Fibroblast of villous mesenchyme (primary cell): ENCODE measurements at regions not wholly inside any gene's neighbourhood (a gene's known extent, or its start where the extent isn't known, plus 50 kb on each side); places are given as distances from the start of the nearest gene placed in this dataset.

Source experiments
- DNase-seq: peaks from one replicate; pipeline ENCODE4 v3.0.0-alpha.2; 2010; ENCODE audit warnings: low read depth
- H3K4me3 ChIP-seq: 2 replicates; pipeline ENCODE4 v1.5.1; 2011; ENCODE audit warnings: low read depth, mild to moderate bottlenecking, low read length
- CTCF ChIP-seq: IDR thresholded peaks from 2 replicates; pipeline ENCODE4 v1.5.1; 2012; ENCODE audit warnings: low read depth, mild to moderate bottlenecking, low read length; ENCODE audit not compliant: insufficient read depth

DNA sequence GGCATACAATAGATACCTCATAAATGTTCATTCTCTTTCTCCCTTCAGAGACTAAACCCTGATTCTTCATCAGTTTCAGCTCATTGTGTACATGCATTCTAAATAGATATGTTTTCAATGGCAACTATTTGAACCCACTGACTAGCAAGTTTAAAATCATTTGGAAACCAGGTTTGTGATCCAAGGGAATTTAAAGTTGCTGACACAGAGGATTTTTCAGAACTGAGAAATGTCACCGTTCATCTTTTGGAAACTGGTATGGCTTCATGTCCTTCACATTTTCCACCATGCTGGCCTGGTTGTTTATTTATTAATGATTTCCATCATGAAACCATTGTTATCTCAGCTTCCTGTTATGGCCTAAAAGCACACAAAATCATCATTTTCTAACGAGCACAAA is 81.8 kb upstream of the BARHL2 start:
- TF ChIP-seq CTCF = no peak
- H3K4me3 ChIP-seq = no peak overlapping the region
- no peak for DNase-seq

DNA sequence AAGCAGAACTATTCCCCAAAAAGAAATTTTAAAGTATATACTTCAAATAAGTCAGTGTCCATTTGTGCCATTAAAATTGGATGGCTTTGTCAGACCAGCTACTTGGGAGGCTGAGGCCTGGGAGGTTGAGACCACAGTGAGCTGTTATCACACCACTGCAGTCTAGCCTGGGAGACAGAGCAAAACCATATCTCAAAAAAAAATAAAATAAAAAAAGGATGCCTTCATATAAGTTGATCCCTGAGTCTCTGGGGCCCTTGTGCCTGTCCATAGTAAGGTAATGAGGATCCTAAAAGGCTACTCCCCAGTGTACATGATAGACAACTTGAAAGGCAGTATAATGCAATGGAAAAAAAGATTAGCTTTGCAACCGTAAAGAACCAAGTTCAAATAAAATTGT is 81.2 kb upstream of the BARHL2 start:
- no peak for DNase-seq
- H3K4me3 ChIP-seq = no peak overlapping the region
- no peak for TF ChIP-seq CTCF

DNA sequence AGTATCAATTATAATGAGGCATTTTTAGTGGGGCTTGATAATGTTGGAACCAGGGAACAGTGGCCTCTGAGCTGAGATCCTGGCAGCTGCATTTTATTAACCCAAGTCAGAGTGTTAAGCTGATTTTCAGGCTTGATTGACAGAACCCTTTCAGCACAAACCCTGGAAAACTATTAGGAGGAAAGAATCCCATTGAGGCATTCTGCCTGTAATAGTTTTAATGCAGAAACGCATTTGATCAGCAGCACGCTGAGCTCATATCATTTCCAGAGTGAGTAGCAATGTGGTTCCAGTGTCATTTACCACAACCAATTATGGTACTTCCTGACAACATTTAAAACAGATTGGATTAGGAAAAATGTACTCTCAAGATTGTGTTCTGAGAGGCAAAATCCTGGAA is 78.3 kb upstream of the BARHL2 start:
- TF ChIP-seq CTCF = no peak
- no peak for DNase-seq
- no peak overlapping the region for H3K4me3 ChIP-seq

GRCh38 chr1:90786709-90787108 is 69.6 kb upstream of the BARHL2 start:
- no peak overlapping the region for H3K4me3 ChIP-seq
- no peak for DNase-seq
- no peak for TF ChIP-seq CTCF

DNA sequence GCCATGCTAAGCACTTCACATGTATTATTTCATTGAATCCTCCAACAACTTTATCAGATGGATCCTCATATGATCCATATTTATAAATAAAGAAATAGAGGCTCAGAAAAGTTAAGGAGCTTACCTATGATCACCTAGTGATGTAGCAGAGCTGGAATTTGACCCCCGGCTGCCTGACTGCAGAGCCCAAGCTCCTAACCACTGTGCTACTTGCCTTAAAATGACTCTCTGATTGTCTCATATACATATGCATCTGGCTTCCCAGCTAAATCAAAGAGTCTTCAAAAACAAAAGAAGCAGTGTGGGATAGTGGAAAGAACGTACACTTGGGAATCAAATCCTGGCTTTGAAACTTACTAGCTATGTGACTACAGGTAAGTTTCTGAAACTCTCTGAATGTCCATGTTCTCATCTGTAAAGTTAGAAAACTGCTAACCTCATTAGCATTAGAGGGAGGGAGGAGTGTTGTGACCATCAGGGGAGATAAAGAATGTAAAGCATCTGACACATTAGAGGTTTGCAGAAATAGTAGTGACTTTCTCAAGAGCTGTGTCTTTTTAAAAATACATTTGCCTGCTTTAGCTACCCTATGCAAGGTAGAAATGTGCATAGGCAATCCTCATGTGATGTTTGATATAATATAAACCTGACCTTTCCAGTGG is 67.2 kb upstream of the BARHL2 start:
- no peak for TF ChIP-seq CTCF
- DNase-seq = no peak
- no peak overlapping the region for H3K4me3 ChIP-seq

- no peak for TF ChIP-seq CTCF
- H3K4me3 ChIP-seq = no peak overlapping the region
- no peak for DNase-seq
Observed at GRCh38 chr1:90783181-90783580, 66.1 kb upstream of the BARHL2 start.

DNA sequence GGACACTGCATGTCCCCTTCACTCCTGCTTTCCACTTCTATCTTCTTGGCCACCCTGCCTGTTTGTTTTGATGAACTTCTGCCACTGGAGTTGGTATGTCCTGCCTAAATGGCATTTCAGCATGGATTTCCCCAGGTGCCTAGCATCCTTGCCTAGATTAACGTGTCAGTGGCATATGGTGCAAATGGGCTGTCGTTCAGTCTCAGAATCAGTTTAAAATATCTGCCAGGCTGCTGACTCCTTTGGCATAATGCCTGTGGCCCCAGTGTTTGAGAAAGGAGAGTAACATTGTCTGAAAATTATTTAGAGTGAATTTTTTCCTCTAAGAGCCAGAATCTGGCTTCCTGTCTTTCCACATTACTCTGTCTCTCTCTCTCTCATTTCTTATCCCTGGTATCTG is 64.9 kb upstream of the BARHL2 start:
- no peak overlapping the region for H3K4me3 ChIP-seq
- no peak for DNase-seq
- no peak for TF ChIP-seq CTCF
